HEK293T (cell line): ENCODE measurements at regions not wholly inside any gene's neighbourhood (a gene's known extent, or its start where the extent isn't known, plus 50 kb on each side); places are given as distances from the start of the nearest gene placed in this dataset.

Experiments used
- CTCF ChIA-PET: fragments of 350-600 bp; formaldehyde crosslinking; extraction: SDS; loops from one replicate; lab custom pipeline; 2021; ENCODE audit warnings: antibody characterized with exemption, inconsistent platforms; lab: Yijun Ruan, JAX
- POLR2A ChIA-PET: fragments of 350-600 bp; formaldehyde crosslinking; extraction: SDS; loops from one replicate; lab custom pipeline; 2020; ENCODE audit warnings: antibody characterized with exemption, inconsistent platforms; lab: Yijun Ruan, JAX
- DNase-seq: peaks from one replicate; pipeline ENCODE4 v3.0.0; 2012; ENCODE audit warnings: mixed read lengths; ENCODE audit errors: extremely low spot score
- ARNT ChIP-seq: fragments of 450-650 bp; IDR thresholded peaks from 2 replicates; pipeline ENCODE4 v1.6.1; 2017; ENCODE audit warnings: mild to moderate bottlenecking
- BHLHE40 ChIP-seq: fragments of 450-650 bp; IDR thresholded peaks from 2 replicates; pipeline ENCODE4 v1.6.1; 2016; ENCODE audit warnings: mild to moderate bottlenecking, moderate library complexity, borderline replicate concordance
- CTBP1 ChIP-seq: fragments of 450-650 bp; IDR thresholded peaks from 2 replicates; pipeline ENCODE4 v1.6.1; 2016; ENCODE audit warnings: borderline replicate concordance
- ELF4 ChIP-seq: fragments of 450-650 bp; IDR thresholded peaks from 2 replicates; pipeline ENCODE4 v1.6.1; 2017; ENCODE audit warnings: antibody characterized with exemption
- FOXA1 ChIP-seq: fragments of 450-650 bp; IDR thresholded peaks from 2 replicates; pipeline ENCODE4 v1.6.1; 2016; ENCODE audit warnings: mild to moderate bottlenecking
- FOXK2 ChIP-seq: fragments of 450-650 bp; IDR thresholded peaks from 2 replicates; pipeline ENCODE4 v1.6.1; 2016; ENCODE audit warnings: mild to moderate bottlenecking
- FOXM1 ChIP-seq: fragments of 450-650 bp; IDR thresholded peaks from 2 replicates; pipeline ENCODE4 v1.6.1; 2017; ENCODE audit warnings: mild to moderate bottlenecking, borderline replicate concordance
- HDGF ChIP-seq: fragments of 450-650 bp; IDR thresholded peaks from 2 replicates; pipeline ENCODE4 v1.6.1; 2017; ENCODE audit warnings: antibody characterized with exemption, borderline replicate concordance
- L3MBTL2 ChIP-seq: fragments of 450-650 bp; conservative IDR thresholded peaks from 2 replicates; pipeline ENCODE4 v1.6.1; 2016; ENCODE audit warnings: mild to moderate bottlenecking
- LEF1 ChIP-seq: fragments of 450-650 bp; IDR thresholded peaks from 2 replicates; pipeline ENCODE4 v1.6.1; 2017; ENCODE audit warnings: mild to moderate bottlenecking, borderline replicate concordance
- NFRKB ChIP-seq: fragments of 450-650 bp; IDR thresholded peaks from 2 replicates; pipeline ENCODE4 v1.6.1; 2016; ENCODE audit warnings: mild to moderate bottlenecking, moderate library complexity
- SP1 ChIP-seq: fragments of 450-650 bp; IDR thresholded peaks from 2 replicates; pipeline ENCODE4 v1.6.1; 2017
- SUZ12 ChIP-seq: fragments of 450-650 bp; IDR thresholded peaks from 2 replicates; pipeline ENCODE4 v1.6.1; 2016; ENCODE audit warnings: mild to moderate bottlenecking
- TARDBP ChIP-seq: fragments of 450-650 bp; IDR thresholded peaks from 2 replicates; pipeline ENCODE4 v1.6.1; 2016
- ZNF384 ChIP-seq: fragments of 450-650 bp; IDR thresholded peaks from 2 replicates; pipeline ENCODE4 v1.6.1; 2016
- TF ChIP-seq, protein P1 (sequence below): fragments of 450-650 bp; IDR thresholded peaks from 2 replicates; pipeline ENCODE4 v1.6.1; 2016

DNA sequence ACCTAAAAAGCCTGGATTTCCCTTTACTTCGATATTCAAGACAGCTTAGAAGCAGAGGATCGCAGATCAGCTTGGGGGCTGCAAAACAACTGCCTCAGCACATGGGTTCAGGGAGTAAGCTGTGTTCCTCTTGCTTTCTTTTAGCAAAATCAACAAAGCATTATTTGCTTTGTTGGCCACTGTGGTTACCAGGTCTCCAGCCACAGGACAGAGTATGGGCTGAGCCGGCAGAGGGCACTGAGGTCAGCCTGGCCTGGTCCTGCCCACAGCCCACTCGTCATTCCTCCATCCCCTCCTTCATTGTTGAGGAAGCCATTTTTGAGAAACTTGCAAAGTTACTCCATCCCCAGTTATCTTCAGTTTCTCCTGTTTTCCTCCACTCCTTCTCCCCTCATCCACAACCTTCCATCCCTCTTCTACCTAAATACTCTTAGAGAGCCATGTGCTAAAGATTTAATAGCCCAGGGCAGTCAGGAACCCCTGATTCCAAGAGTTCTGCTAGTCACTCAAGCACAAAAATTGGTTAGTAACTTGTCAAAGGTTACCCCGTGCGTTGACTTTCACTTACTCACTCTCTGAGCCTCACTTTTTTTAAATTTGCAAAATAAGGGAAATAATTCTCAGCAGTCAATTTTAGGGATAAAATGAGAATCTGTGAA lies 60.0 kb upstream of the HES1 start:
- CTCF ChIA-PET = no interaction called here
- DNase-seq = no peak
- POLR2A ChIA-PET = no interaction called here
- TF ChIP-seq, protein P1, sequence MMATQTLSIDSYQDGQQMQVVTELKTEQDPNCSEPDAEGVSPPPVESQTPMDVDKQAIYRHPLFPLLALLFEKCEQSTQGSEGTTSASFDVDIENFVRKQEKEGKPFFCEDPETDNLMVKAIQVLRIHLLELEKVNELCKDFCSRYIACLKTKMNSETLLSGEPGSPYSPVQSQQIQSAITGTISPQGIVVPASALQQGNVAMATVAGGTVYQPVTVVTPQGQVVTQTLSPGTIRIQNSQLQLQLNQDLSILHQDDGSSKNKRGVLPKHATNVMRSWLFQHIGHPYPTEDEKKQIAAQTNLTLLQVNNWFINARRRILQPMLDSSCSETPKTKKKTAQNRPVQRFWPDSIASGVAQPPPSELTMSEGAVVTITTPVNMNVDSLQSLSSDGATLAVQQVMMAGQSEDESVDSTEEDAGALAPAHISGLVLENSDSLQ = no peak
- no peak for TF ChIP-seq BHLHE40
- no peak for TF ChIP-seq LEF1
- no peak for TF ChIP-seq L3MBTL2
- no peak for TF ChIP-seq ZNF384
- no peak for TF ChIP-seq ELF4

DNA sequence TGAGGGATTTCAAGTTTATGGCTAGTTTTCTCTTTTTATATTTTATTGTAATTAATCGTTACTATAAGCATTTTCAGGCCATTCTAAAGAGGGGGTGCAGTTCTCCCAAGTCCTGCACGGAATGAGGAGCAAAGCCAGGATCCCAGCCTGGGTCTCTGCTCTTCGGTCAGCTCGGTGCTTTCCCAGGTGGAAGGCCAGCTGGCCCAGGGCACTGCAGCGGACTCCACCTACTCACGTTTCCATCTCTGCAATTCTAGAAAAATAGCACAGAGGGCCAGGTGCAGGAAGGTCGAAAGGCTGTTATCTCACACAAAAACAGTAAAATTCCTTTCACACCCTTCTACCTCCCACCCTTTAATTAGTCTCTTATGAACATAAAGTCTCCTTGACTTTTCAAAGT lies 59.5 kb upstream of the HES1 start:
- POLR2A ChIA-PET = no interaction called here

DNA sequence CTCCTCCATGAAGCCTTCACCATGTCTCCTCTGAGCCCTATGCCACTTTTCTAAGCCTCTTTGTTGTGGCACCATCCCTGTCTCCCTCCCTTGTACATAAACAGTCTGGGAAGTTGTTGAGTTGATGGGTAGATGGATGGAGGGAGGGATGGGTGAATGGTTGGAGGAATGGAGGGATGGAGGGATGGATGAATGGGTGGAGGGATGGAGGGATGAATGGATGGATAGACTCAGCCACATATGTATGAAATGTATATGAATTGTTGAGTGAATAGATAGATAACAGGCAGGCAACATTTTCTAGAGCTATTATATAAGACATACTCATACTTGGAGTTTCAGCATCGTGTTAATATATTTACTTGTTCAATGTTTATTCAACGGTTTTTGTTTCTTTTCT lies 58.3 kb upstream of the HES1 start:
- no peak for DNase-seq
- no peak for TF ChIP-seq BHLHE40
- no peak for TF ChIP-seq LEF1
- TF ChIP-seq HDGF = no peak
- TF ChIP-seq, protein P1 = no peak
- no peak for TF ChIP-seq ARNT
- TF ChIP-seq SP1 = no peak
- TF ChIP-seq ELF4 = no peak
- no peak for TF ChIP-seq L3MBTL2
- TF ChIP-seq SUZ12 = no peak
- TF ChIP-seq CTBP1 = no peak
- TF ChIP-seq FOXM1 = no peak
- TF ChIP-seq TARDBP = no peak
- ChIA-PET CTCF (no interaction called here), POLR2A (interaction anchor here (1.1 to 1.5 kb wide), 3 partner anchors 57 to 75 kb away, joined by 3 to 6 read pairs (median 4); no protein-coding TSS in a partner anchor)

More for the DNA sequence above, 59.5 kb upstream of the HES1 start:
- no peak for TF ChIP-seq ARNT
- TF ChIP-seq HDGF = no peak
- TF ChIP-seq SUZ12 = no peak
- TF ChIP-seq SP1 = no peak
- no peak for TF ChIP-seq FOXM1
- TF ChIP-seq TARDBP = no peak
- DNase-seq = no peak
- CTCF ChIA-PET = no interaction called here

DNA sequence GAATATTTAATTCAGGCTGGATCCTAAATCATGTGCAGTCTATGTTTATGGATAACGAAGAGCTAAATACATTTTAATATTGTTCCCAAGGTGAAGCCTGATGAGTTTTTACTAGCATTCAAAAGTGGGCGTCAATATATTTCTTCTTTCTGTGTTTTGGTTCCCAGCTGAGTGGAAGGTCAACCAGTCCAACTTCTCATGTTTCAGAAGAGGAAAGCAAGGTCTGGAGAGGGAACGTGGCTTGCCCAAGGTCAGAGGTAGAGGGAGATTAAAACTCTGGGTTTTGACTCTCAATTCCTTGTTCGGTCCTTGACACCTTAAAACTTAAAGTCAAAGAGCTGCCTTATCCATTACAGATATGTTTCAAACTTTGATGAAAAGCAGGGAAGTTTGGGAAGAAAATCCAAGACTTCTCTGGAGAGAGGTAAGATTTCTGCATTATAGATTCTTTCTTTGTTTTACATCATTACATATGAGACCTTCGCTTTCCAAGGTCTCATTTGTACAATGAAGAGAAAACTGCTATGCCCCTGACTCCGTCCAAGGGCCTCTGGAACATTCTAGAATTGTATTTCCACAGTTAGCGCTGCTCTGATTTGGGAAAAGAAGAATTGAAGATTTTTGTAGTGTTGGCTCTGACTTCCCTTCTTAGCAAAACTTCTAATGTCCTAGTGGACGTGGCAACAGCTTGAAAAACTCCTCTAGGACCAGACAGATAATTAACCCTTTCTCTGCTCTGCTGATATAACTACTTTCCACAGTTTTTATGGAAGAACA lies 57.7 kb upstream of the HES1 start:
- TF ChIP-seq FOXM1 (no peak), NFRKB (no peak), BHLHE40 (no peak), TARDBP (no peak), HDGF (no peak), SP1 (no peak), FOXK2 (no peak), SUZ12 (no peak), ARNT (no peak), ELF4 (no peak), ZNF384 (no peak), FOXA1 (no peak), CTBP1 (no peak), LEF1 (no peak)
- TF ChIP-seq, protein P1 = no peak
- POLR2A ChIA-PET = interaction anchor here (1.1 to 1.5 kb wide), 3 partner anchors 56 to 75 kb away, joined by 3 to 6 read pairs (median 4); no protein-coding TSS in a partner anchor
- CTCF ChIA-PET = no interaction called here
- DNase-seq = no peak

DNA sequence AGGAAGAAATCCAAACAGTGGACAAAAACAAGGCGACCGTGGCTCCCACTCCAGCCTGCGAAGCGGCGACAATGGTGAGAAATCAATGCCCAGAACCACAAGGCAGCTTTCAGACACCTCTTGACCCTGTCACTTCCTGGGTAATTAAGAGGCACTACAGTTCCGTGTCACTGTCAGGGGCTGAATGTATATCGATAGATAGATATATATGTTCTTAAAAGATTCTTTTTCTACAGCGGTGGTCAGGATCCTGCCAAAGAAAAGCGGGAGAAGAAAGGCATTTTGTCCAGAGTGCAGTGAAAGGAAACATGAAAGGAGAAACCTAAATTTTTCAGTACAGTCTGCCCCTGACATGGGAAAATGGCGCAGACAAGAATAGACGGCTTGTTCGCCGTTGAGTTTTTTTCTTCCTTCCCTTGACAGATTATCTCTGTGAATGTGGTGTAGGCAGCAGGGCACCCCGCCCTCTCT lies 56.2 kb upstream of the HES1 start:
- POLR2A ChIA-PET = no interaction called here
- no peak for TF ChIP-seq HDGF
- no peak for TF ChIP-seq CTBP1
- no peak for TF ChIP-seq ELF4
- no peak for TF ChIP-seq FOXK2
- no peak for TF ChIP-seq SP1
- TF ChIP-seq LEF1 = no peak
- no peak for TF ChIP-seq FOXA1
- DNase-seq = no peak
- CTCF ChIA-PET = no interaction called here

DNA sequence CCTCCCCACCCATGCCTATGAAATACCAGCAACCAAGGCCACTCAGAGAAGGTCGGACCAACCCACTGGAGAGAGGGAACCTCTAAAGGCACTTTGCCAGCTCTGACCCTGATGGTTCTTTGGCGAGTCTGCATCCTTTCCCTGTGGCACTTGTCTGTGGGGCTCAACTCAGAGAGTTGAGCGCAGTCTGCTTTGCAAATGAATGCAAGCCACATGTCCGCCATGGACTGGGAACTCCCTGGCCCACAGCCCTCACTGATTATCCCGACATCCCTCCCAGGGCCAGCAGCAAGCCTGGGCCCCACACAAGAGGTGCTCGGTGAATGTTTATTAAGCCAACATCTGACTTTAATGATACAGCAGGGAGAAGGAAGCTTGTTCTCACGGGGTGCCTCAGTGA lies 55.5 kb upstream of the HES1 start:
- ChIA-PET CTCF (no interaction called here), POLR2A (no interaction called here)
- no peak for TF ChIP-seq ARNT
- TF ChIP-seq, protein P1 = no peak
- TF ChIP-seq ELF4 = no peak
- TF ChIP-seq LEF1 = no peak
- no peak for TF ChIP-seq CTBP1
- no peak for TF ChIP-seq HDGF
- DNase-seq = no peak
